ENCODE measurements at regions not wholly inside any gene's neighbourhood (a gene's known extent, or its start where the extent isn't known, plus 50 kb on each side); places are given as distances from the start of the nearest gene placed in this dataset.
"Not testable (repeated sequence)": the region's sequence is repeated elsewhere in the genome, so short reads cannot be mapped to it uniquely, and the experiment has no call there.

GRCh38 chr4:179007755-179008154 is 1565.5 kb upstream of the AGA start:
- Histone ChIP-seq H3K36me3 (ENCODE audit: control insufficient read depth in 3 of 3, insufficient read depth in 3 of 3, low read length in 3 of 3) (no peaks in the 10 kb centered on the region), H3K4me3 (ENCODE audit: low read length in 3 of 3) (no peak overlapping the region), H3K9me3 (ENCODE audit: control insufficient read depth in 3 of 3, low read length in 3 of 3) (no peaks in the 10 kb centered on the region), H3K27me3 (ENCODE audit: control insufficient read depth in 3 of 3, insufficient read depth in 3 of 3, low read length in 3 of 3) (no peaks in the 10 kb centered on the region), H3K9ac (ENCODE audit: low read depth in 1 of 3, low read length in 3 of 3) (no peak overlapping the region), H3K27ac (ENCODE audit: low read depth, low read length) (no peak overlapping the region), H3K4me1 (ENCODE audit: control insufficient read depth in 3 of 3, insufficient read depth in 3 of 3, low read length in 3 of 3) (no peaks in the 10 kb centered on the region)

DNA sequence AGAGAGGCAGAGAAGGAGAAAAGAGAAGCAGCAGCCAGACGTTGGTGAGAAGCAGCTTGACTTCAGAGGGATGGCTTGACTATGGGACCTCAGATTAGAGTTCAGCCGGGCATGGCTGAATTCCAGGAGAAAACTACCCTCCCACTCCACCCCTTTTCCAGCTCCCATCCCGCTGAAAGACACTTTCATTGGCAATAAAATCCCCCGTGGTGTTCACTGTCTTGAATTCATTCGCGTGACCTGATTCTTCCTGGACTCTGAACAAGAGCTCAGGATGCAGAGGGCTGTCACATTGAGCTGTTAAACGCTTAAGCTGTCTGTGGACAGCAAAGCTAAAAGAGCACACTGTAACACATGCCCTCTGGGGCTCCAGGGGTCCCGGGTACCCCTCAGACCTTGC is 1575.3 kb upstream of the AGA start:
- H3K9me3 ChIP-seq (ENCODE audit: control insufficient read depth in 3 of 3, low read length in 3 of 3), result no peaks in the 10 kb centered on the region
- no peak overlapping the region for H3K27ac ChIP-seq (ENCODE audit: low read depth, low read length)
- no peak overlapping the region for H3K4me3 ChIP-seq (ENCODE audit: low read length in 3 of 3)
- no peak overlapping the region for H3K9ac ChIP-seq (ENCODE audit: low read depth in 1 of 3, low read length in 3 of 3)
- H3K27me3 ChIP-seq (ENCODE audit: control insufficient read depth in 3 of 3, insufficient read depth in 3 of 3, low read length in 3 of 3), result no peaks in the 10 kb centered on the region
- no peaks in the 10 kb centered on the region for H3K4me1 ChIP-seq (ENCODE audit: control insufficient read depth in 3 of 3, insufficient read depth in 3 of 3, low read length in 3 of 3)
- no peaks in the 10 kb centered on the region for H3K36me3 ChIP-seq (ENCODE audit: control insufficient read depth in 3 of 3, insufficient read depth in 3 of 3, low read length in 3 of 3)

- H3K27me3 ChIP-seq (ENCODE audit: control insufficient read depth in 3 of 3, insufficient read depth in 3 of 3, low read length in 3 of 3), result no peaks in the 10 kb centered on the region
- H3K4me3 ChIP-seq (ENCODE audit: low read length in 3 of 3), result no peak overlapping the region
These were observed 1585.3 kb upstream of the AGA start for GRCh38 chr4:179027569-179027968.

GRCh38 chr4:179028321-179028720 is 1586.1 kb upstream of the AGA start:
- H3K36me3 ChIP-seq (ENCODE audit: control insufficient read depth in 3 of 3, insufficient read depth in 3 of 3, low read length in 3 of 3), result no peaks in the 10 kb centered on the region
- no peaks in the 10 kb centered on the region for H3K27me3 ChIP-seq (ENCODE audit: control insufficient read depth in 3 of 3, insufficient read depth in 3 of 3, low read length in 3 of 3)
- H3K27ac ChIP-seq (ENCODE audit: low read depth, low read length), result no peak overlapping the region
- no peaks in the 10 kb centered on the region for H3K9me3 ChIP-seq (ENCODE audit: control insufficient read depth in 3 of 3, low read length in 3 of 3)
- no peaks in the 10 kb centered on the region for H3K4me1 ChIP-seq (ENCODE audit: control insufficient read depth in 3 of 3, insufficient read depth in 3 of 3, low read length in 3 of 3)
- H3K4me3 ChIP-seq (ENCODE audit: low read length in 3 of 3), result no peak overlapping the region
- H3K9ac ChIP-seq (ENCODE audit: low read depth in 1 of 3, low read length in 3 of 3), result no peak overlapping the region

More at GRCh38 chr4:179027569-179027968, 1585.3 kb upstream of the AGA start:
- no peak overlapping the region for H3K27ac ChIP-seq (ENCODE audit: low read depth, low read length)
- no peaks in the 10 kb centered on the region for H3K4me1 ChIP-seq (ENCODE audit: control insufficient read depth in 3 of 3, insufficient read depth in 3 of 3, low read length in 3 of 3)
- no peak overlapping the region for H3K9ac ChIP-seq (ENCODE audit: low read depth in 1 of 3, low read length in 3 of 3)
- no peaks in the 10 kb centered on the region for H3K9me3 ChIP-seq (ENCODE audit: control insufficient read depth in 3 of 3, low read length in 3 of 3)
- no peaks in the 10 kb centered on the region for H3K36me3 ChIP-seq (ENCODE audit: control insufficient read depth in 3 of 3, insufficient read depth in 3 of 3, low read length in 3 of 3)

- H3K36me3 ChIP-seq (ENCODE audit: control insufficient read depth in 3 of 3, insufficient read depth in 3 of 3, low read length in 3 of 3), result no peaks in the 10 kb centered on the region
- no peaks in the 10 kb centered on the region for H3K9me3 ChIP-seq (ENCODE audit: control insufficient read depth in 3 of 3, low read length in 3 of 3)
- H3K27me3 ChIP-seq (ENCODE audit: control insufficient read depth in 3 of 3, insufficient read depth in 3 of 3, low read length in 3 of 3), result no peaks in the 10 kb centered on the region
- H3K4me3 ChIP-seq (ENCODE audit: low read length in 3 of 3), result no peak overlapping the region
- H3K4me1 ChIP-seq (ENCODE audit: control insufficient read depth in 3 of 3, insufficient read depth in 3 of 3, low read length in 3 of 3), result no peaks in the 10 kb centered on the region
- no peak overlapping the region for H3K9ac ChIP-seq (ENCODE audit: low read depth in 1 of 3, low read length in 3 of 3)
- no peak overlapping the region for H3K27ac ChIP-seq (ENCODE audit: low read depth, low read length)
These were observed 1587.4 kb upstream of the AGA start for GRCh38 chr4:179029683-179030082.

DNA sequence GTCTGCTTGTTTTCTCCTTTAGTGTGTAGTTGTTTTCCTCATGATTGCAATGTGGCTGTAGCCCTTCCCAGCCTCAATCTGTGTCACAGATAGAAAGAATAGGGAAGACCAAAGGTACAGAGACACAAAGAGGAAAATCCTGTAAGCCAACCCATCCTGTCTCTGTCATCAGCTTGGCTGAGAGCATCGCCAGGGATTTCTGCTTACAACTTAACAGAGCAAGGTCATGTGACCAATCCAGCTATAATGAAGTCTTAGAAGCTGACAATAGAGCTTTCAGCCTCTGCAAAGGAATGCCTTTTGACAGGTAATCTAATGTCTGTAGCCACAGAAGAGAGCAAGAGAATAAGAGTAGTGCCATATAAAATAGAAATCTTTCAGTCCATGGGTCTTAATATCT is 1598.0 kb upstream of the AGA start:
- no peaks in the 10 kb centered on the region for H3K4me1 ChIP-seq (ENCODE audit: control insufficient read depth in 3 of 3, insufficient read depth in 3 of 3, low read length in 3 of 3)
- no peak overlapping the region for H3K27ac ChIP-seq (ENCODE audit: low read depth, low read length)
- no peak overlapping the region for H3K9ac ChIP-seq (ENCODE audit: low read depth in 1 of 3, low read length in 3 of 3)
- H3K27me3 ChIP-seq (ENCODE audit: control insufficient read depth in 3 of 3, insufficient read depth in 3 of 3, low read length in 3 of 3), result no peaks in the 10 kb centered on the region
- no peaks in the 10 kb centered on the region for H3K36me3 ChIP-seq (ENCODE audit: control insufficient read depth in 3 of 3, insufficient read depth in 3 of 3, low read length in 3 of 3)
- no peaks in the 10 kb centered on the region for H3K9me3 ChIP-seq (ENCODE audit: control insufficient read depth in 3 of 3, low read length in 3 of 3)
- no peak overlapping the region for H3K4me3 ChIP-seq (ENCODE audit: low read length in 3 of 3)

- no peaks in the 10 kb centered on the region for H3K36me3 ChIP-seq (ENCODE audit: control insufficient read depth in 3 of 3, insufficient read depth in 3 of 3, low read length in 3 of 3)
- H3K27ac ChIP-seq (ENCODE audit: low read depth, low read length), result no peak overlapping the region
- H3K4me1 ChIP-seq (ENCODE audit: control insufficient read depth in 3 of 3, insufficient read depth in 3 of 3, low read length in 3 of 3), result no peaks in the 10 kb centered on the region
- no peaks in the 10 kb centered on the region for H3K27me3 ChIP-seq (ENCODE audit: control insufficient read depth in 3 of 3, insufficient read depth in 3 of 3, low read length in 3 of 3)
- H3K9me3 ChIP-seq (ENCODE audit: control insufficient read depth in 3 of 3, low read length in 3 of 3), result peaks cover 0 to 4% (median 0%) of the 10 kb centered on the region in 3 donors
- no peak overlapping the region for H3K9ac ChIP-seq (ENCODE audit: low read depth in 1 of 3, low read length in 3 of 3)
- H3K4me3 ChIP-seq (ENCODE audit: low read length in 3 of 3), result no peak overlapping the region
These were observed 1606.7 kb upstream of the AGA start for GRCh38 chr4:179048839-179049453.

GRCh38 chr4:179051206-179051605 is 1609.0 kb upstream of the AGA start:
- H3K9me3 ChIP-seq (ENCODE audit: control insufficient read depth in 3 of 3, low read length in 3 of 3), result peaks cover 0 to 4% (median 0%) of the 10 kb centered on the region in 3 donors

DNA sequence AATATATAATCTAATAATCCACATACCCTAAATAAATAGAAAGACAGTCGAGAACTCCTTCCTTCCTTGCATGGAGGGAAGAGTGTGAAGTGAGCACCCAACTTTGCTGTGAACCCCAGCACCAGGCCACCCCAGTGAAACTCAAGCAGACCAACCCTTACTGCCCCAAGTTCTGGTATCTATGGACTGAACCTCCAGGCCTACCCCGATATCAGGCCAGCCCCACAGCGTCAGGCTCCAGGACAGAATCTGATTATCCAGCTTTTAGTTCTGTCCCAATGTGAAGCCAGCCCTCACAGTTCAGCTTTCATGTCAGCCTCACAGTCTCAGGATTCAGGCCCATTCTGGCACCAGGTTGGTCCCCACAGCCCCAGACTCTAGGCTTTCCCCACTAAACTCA is 1617.2 kb upstream of the AGA start:
- no peak overlapping the region for H3K27ac ChIP-seq (ENCODE audit: low read depth, low read length)
- H3K36me3 ChIP-seq (ENCODE audit: control insufficient read depth in 3 of 3, insufficient read depth in 3 of 3, low read length in 3 of 3), result no peaks in the 10 kb centered on the region
- H3K9me3 ChIP-seq (ENCODE audit: control insufficient read depth in 3 of 3, low read length in 3 of 3), result no peaks in the 10 kb centered on the region
- no peak overlapping the region for H3K9ac ChIP-seq (ENCODE audit: low read depth in 1 of 3, low read length in 3 of 3)
- no peak overlapping the region for H3K4me3 ChIP-seq (ENCODE audit: low read length in 3 of 3)
- H3K27me3 ChIP-seq (ENCODE audit: control insufficient read depth in 3 of 3, insufficient read depth in 3 of 3, low read length in 3 of 3), result no peaks in the 10 kb centered on the region
- H3K4me1 ChIP-seq (ENCODE audit: control insufficient read depth in 3 of 3, insufficient read depth in 3 of 3, low read length in 3 of 3), result no peaks in the 10 kb centered on the region

More at GRCh38 chr4:179051206-179051605, 1609.0 kb upstream of the AGA start:
- no peaks in the 10 kb centered on the region for H3K27me3 ChIP-seq (ENCODE audit: control insufficient read depth in 3 of 3, insufficient read depth in 3 of 3, low read length in 3 of 3)
- no peak overlapping the region for H3K9ac ChIP-seq (ENCODE audit: low read depth in 1 of 3, low read length in 3 of 3)
- no peak overlapping the region for H3K4me3 ChIP-seq (ENCODE audit: low read length in 3 of 3)
- H3K27ac ChIP-seq (ENCODE audit: low read depth, low read length), result no peak overlapping the region
- H3K4me1 ChIP-seq (ENCODE audit: control insufficient read depth in 3 of 3, insufficient read depth in 3 of 3, low read length in 3 of 3), result no peaks in the 10 kb centered on the region
- H3K36me3 ChIP-seq (ENCODE audit: control insufficient read depth in 3 of 3, insufficient read depth in 3 of 3, low read length in 3 of 3), result no peaks in the 10 kb centered on the region

GRCh38 chr4:179066254-179066653 is 1624.0 kb upstream of the AGA start:
- not testable (repeated sequence) for H3K27me3 ChIP-seq (ENCODE audit: control insufficient read depth in 3 of 3, insufficient read depth in 3 of 3, low read length in 3 of 3); H3K9me3 ChIP-seq (ENCODE audit: control insufficient read depth in 3 of 3, low read length in 3 of 3); H3K27ac ChIP-seq (ENCODE audit: low read depth, low read length); H3K4me1 ChIP-seq (ENCODE audit: control insufficient read depth in 3 of 3, insufficient read depth in 3 of 3, low read length in 3 of 3); H3K36me3 ChIP-seq (ENCODE audit: control insufficient read depth in 3 of 3, insufficient read depth in 3 of 3, low read length in 3 of 3); H3K4me3 ChIP-seq (ENCODE audit: low read length in 3 of 3); H3K9ac ChIP-seq (ENCODE audit: low read depth in 1 of 3, low read length in 3 of 3)

Measured in skeletal muscle tissue (tissue), 3 donors.